ENCODE measurements at regions not wholly inside any gene's neighbourhood (a gene's known extent, or its start where the extent isn't known, plus 50 kb on each side); places are given as distances from the start of the nearest gene placed in this dataset.

DNA sequence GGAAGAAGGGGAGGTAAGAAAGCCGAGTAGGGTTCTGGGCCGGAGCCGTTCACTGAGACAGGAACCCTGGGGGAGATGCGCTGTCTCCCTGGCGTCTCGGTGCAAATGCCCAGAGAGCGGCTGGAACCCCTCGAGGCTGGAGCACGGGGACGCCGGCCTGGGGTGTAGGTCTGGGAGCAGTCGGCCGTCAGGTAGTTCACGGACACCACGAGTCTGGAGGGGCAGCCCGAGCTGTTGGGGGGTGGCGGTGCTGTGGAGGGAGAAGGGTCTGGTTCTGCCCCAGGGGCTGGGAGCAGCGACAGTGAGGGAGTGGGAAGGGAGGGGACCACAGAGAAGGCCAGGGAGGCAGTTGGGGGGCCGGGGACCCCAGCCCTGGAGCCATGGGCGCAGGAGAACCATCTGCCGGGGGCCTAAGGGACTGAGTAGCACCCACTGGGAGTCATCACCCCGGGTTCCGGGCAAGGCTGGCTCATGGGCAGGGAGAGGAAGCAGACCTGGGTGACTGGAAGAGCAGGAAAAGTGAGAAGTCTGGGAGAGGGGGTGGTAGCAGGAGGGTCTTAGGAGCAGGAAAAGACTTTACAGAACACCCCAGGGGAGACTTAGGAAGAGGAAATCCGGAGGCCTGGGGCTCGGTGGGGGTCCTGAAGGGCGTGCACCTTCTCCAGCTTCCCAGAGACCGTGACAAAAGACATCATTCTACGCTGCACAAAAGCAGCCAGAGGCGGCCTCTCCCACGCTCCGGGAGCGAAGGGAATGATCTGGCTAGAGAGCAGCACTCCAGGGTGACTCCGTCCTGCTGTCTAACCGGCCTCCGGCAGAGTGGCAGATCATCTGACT lies 173.1 kb upstream of the SOX1 start:
- DNase-seq (ENCODE audit: low spot score): no peak

DNA sequence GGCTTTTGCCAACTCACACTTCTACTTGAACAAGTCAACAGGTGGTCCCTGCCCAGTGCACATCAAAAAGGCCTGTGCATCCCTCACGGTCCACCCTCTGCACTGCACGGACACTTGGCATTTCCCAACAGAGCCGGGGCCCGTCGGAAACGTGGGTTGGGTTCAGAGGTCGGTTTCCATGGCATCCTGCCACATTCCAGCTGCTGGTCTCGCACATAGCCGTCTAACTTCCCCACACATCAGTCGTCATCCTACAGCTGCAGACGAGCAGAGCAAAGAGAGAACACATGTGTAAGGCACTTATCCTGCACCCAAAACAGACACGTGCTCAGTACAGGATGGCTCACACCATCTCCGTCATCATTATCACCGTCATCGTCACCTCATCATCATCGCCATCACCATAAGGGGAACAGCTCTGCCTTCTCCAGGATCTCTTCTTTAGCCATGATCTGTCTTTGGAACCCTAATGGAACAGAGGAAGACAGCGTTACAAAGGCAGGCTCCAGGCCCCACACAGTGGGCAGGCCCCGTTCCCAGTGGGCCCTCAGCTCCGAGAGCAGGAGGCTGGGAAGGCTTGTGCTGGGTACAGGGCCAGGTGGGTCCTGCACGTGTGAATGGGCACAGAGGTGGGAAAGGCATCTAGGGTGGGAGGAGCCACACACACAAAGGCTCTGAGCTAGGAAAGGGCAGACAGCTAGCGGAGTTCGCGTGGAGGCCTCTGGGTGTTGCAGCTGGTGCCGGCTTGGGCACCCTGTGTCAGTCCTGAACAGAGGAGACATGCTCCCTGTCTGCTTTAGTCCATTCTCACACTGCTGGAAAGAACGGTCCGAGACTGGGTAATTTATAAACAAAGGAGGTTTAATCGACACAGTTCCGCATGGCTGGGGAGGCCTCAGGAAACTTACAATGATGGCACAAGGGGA lies 170.8 kb upstream of the SOX1 start:
- DNase-seq (ENCODE audit: low spot score): no peak

DNA sequence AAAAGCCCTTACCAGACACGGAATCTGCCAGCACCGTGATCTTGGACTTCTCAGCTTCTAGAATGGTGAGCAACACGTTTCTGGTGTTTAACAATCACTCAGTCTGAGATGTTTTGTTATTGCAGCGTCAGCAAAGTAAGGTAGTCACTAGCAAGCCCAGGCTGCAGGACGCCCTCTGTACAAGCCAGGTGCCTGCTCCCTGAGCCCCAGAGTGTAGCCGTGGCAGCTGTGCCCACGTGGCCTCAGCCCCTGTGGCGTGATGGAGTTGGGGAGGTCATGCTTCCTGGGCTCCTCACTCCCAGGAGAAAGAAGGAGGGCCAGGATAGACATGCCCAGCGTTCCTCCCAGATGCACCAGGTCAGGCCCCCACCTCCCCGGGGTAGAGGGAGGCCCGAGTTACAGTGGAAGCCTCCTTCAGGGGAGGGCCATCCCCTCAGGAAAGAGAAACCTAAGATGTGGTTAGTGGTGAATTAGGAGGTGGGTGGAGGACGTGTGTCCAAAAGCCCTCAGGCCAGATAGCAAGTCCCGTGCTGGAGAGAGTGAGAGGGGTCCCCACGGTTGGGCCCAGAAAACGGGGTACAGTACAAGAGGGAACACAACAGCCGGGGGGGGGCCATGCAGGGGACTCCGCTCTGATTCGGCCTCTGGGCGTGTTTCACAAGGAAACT lies 169.6 kb upstream of the SOX1 start:
- no peak for DNase-seq (ENCODE audit: low spot score)

DNA sequence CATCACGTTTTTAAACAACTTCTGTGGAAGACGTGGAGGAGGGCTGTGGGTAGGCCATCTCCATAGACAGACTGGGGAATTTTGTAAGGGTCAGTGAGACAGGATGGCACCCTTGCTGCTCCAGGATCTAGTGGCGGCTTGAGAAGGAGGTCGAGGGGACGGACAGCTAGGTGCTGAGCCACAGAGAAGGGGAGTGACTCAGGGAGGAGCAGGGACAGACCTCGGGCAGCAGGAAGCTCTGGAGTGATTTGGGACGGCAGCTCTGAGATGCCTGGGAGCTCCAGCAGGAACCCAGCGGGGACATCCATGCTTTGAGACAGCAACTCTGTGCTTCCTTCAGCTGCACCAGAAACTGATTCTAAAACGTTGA lies 169.1 kb upstream of the SOX1 start:
- no peak for DNase-seq (ENCODE audit: low spot score)

DNA sequence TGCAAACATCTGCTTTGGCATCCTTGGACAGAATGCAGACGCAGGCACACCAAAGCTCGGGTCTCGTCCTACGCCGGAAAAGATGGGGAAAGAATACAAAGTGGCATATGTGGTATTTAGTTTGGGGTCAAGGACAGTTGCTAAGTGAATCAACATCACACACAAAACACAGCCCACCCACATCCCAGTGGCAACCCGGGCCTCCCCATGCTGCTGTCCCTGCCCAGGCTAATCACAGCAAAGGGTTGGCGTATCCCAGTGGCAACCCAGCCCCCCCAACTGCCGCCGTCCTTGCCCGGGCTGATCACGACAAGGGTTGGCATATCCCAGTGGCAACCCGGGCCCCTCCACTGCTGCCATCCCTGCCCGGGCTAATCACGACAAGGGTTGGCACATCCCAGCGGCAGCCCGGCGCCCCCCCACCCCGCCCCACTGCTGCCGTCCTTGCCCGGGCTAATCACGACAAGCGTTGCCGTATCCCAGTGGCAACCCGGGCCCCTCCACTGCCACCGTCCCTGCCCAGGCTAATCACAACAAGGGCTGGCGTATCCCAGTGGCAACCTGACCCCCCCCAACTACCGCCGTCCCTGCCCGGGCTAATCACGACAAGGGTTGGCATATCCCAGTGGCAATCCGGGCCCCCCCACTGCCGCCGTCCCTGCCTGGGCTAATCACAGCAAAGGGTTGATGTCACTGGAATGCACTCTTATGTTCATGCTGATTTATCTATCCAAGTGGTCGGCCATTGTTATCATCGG lies 167.8 kb upstream of the SOX1 start:
- DNase-seq (ENCODE audit: low spot score): no peak

- no peak for DNase-seq (ENCODE audit: low spot score)
Measured at GRCh38 chr13:111899714-111900389, 167.1 kb upstream of the SOX1 start.

DNA sequence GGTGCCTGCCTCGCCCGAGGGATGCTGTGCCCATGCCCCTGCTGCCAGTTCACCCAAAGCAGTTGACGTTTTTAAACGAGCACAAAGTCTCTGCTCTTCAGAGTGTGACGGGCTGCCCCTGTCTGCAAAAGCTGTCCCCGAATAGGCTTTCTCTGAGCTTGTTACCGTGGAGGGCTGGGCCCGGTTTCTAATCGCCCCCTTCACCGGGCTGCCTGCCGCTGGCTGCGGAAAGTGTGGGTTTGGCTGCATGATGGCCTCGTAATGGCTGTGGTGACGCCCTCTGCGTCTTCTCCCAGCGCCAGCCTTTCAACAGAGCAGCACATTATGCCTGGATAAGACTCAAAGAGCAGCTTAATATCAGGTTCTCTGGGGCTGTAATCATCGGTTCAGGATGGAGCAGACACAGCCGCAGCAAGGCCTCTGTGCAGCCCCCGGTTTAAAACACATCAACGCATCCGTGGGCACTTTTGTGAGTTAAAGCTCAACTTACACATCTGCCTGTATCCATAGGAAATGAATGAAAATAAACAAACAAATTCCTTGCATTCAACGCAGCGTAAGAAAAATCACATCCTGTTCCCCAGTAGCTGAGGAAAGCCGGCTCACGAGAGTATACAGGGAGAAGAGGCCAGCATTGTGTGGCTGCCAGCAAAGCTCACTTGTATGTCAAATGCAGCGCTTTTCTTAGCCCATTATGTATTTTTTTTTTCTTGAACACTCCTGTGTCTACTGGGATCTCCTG lies 166.4 kb upstream of the SOX1 start:
- no peak for DNase-seq (ENCODE audit: low spot score)

DNA sequence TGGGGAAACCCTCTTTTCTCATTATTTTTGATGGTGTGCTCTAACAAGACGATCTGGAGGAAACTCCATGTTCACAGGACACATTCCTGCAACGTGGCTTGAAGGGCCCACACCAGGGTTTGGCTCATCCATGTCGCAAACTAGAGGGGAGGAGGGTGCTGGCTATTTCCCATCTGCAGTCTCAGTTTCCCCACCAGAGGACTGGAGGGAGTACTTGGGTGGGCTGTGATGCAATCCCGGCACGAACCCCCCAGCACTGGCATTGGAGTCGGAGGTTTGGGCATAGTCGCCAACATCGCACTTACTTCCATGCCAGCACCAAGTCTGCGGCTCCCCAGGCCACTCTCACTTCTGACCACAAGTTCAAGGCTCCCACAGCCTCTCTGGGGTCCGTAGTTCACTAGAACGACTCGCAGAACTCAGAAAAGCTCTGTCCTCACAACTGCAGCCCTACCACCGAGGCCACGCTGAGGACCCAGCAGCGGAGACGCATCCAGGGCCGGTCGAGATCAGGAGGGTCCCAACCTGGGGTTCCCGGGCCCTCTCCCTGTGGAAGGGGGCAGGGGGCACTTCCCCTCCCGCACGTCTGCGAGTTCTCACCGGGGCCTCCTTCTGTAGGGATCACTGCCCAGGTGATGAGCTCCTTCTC lies 165.6 kb upstream of the SOX1 start:
- DNase-seq (ENCODE audit: low spot score): no peak

DNA sequence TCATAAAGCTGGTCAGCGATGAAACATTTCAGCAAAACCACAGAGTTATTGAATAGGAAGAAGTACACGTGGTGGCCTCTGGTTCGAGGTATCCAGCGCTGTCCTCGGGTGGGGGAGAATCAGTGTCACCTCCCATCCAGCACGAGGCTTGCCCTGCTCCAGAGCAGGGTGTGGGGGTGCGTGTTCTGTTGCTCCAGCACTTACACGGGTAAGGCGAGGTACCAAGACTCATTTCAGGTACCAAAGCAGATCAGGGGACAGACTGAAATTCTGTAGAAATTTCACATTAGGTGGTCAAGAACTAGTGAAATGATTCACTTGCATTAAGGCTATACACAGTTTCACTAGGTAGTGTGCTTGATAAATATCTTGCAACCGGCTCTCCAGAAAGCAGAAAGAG lies 164.2 kb upstream of the SOX1 start:
- no peak for DNase-seq (ENCODE audit: low spot score)

DNA sequence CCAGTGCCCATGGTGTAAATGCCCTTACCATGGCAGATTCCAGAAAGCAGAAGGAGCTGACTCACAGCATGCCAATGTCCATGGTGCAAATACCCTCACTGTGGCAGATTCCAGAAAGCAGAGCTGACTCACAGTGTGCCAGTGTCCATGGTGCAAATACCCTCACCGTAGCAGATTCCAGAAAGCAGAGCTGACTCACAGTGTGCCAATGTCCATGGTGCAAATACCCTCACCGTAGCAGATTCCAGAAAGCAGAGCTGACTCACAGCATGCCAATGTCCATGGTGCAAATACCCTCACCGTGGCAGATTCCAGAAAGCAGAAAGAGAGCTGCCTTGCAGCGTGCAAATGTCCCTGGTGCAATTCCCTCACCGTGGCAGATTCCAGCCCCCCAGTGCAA lies 163.8 kb upstream of the SOX1 start:
- no peak for DNase-seq (ENCODE audit: low spot score)

- DNase-seq (ENCODE audit: low spot score): no peak
Measured at GRCh38 chr13:111904166-111904565, 162.8 kb upstream of the SOX1 start.

DNA sequence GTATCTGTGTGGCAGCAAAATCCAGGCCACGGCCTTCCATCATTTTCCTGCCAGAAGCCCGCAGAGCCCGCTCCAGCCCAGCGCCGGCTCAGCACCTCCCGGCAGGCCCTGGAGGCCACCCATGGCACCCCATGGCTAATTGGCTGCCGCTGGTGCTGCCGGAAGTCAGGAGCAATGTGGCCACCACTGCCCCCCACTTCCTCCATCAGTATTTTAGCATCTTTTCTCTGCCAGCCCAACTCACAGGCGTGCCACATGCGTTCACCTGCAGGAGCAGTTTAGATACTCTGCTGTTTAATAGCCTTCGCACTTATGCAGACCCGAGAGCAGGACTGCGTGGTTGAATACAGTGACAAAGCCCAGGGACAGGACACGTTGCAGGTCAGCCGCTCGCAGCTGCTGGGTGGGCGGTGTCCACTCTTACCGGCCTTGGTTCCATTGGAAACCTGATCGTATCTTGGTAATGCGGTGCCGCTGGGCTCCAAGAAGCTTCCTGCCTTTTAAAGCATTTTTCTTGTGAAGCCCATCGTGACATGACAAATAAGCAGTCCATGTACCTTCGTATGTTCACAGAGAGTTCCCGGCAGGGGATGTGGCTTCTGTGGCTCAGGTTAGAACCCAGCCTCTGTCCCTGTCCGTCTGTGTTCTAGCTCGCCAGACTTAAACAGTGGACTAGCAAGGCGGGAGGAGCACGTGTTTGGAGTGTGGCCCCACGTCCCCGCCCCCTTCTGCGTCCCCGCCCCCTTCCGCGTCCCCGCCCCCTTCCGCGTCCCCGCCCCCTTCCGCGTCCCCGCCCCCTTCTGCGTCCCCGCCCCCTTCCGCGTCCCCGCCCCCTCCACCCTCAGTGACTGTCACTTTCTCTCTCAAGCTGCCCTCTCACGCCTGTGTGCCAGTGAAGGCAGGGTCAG lies 162.0 kb upstream of the SOX1 start:
- no peak for DNase-seq (ENCODE audit: low spot score)

GRCh38 chr13:111905609-111905945 lies 161.4 kb upstream of the SOX1 start:
- DNase-seq (ENCODE audit: low spot score): no peak

- DNase-seq (ENCODE audit: low spot score): no peak
Measured at GRCh38 chr13:111906306-111906705, 160.6 kb upstream of the SOX1 start.

DNA sequence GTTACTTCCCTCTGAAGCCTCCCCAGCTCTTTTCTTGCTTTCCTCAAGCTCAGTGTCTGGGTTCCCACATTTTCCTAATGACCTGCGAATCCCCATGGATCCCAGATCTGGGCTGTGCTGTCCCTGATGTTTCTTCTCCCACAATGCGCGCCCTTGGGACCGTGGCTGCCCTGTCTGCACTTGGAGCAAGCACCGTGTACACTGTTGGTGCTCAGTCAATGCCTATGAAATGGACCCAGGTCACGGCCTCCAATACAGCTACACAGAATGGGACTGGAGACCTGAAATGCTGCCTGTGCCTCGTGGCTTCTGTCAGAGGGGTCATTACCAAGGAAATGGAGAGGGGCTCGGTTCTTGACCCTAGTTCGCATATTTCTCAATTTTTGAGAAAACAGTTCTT lies 160.1 kb upstream of the SOX1 start:
- DNase-seq (ENCODE audit: low spot score): no peak

DNA sequence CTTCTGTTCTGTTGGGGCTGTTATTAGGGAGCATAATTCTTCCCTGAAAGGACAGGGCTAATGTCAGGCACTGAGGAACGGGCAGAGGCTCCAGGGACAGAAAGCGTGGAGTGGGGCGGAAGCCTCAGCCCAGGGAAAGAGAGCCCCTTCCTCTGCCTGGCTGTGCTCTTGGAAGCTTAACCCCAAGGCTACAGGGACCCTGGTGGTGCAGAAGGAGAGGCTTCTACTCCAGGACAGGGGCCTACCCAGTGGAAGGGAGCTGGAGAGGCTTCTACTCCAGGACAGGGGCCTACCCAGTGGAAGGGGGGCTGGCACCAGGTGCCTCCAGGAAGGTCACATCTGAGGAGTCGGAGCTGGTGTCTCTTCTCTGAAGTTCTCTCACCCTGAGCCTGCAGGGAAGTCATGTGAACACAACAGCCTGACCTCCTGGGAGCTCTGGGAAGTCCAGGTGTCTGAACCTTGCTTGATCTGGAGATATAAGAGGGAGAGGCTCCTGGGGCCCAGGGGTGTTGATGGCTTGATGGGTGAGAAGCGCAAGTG lies 159.5 kb upstream of the SOX1 start:
- no peak for DNase-seq (ENCODE audit: low spot score)

- DNase-seq (ENCODE audit: low spot score): no peak
Measured at GRCh38 chr13:111908361-111908760, 158.6 kb upstream of the SOX1 start.

GRCh38 chr13:111908981-111909380 lies 158.0 kb upstream of the SOX1 start:
- DNase-seq (ENCODE audit: low spot score): no peak

- no peak for DNase-seq (ENCODE audit: low spot score)
Measured at GRCh38 chr13:111909501-111909900, 157.4 kb upstream of the SOX1 start.
